ENCODE measurements at regions not wholly inside any gene's neighbourhood (a gene's known extent, or its start where the extent isn't known, plus 50 kb on each side); places are given as distances from the start of the nearest gene placed in this dataset.

- ATAC-seq (replicated peaks), result no peak
- H3K9me3 Mint-ChIP-seq, result peaks cover 12 to 15% of the 10 kb centered on the region in 2 donors
- DNase-seq, result no peak
- H3K36me3 Mint-ChIP-seq (ENCODE audit: insufficient read depth), result no peaks in the 10 kb centered on the region
- H3K4me1 Mint-ChIP-seq (ENCODE audit: low read depth in 2 of 2), result no peaks in the 10 kb centered on the region
- no peak overlapping the region for H3K4me3 Mint-ChIP-seq
- no peaks in the 10 kb centered on the region for H3K27me3 Mint-ChIP-seq
- H3K27ac Mint-ChIP-seq, result no peak overlapping the region
Measured at GRCh38 chr2:59572227-59572626, 981.2 kb downstream of the BCL11A start.

DNA sequence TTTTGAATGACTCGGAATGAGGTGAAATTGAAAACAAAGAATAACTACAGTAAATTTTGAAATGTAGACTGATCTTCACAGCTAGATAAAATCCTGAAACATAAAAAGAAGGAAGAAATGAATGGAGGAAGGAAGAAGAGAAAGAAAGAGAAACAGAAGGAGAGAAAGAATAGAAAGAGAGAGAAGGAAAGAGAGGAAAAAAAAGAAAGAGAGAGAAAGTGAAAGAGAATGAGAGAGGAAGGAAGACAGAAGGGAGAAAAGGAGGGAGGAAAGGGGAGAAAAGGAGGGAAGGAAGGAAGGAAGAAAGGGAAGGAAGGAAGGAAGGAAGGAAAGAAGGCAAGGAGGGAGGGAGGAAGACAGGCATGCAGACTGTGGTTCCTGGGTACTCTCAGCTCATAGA, 982.6 kb downstream of the BCL11A start:
- no peak for DNase-seq
- no peak overlapping the region for H3K27ac Mint-ChIP-seq
- H3K4me1 Mint-ChIP-seq (ENCODE audit: low read depth in 2 of 2), result no peaks in the 10 kb centered on the region
- H3K27me3 Mint-ChIP-seq, result no peaks in the 10 kb centered on the region
- H3K36me3 Mint-ChIP-seq (ENCODE audit: insufficient read depth), result no peaks in the 10 kb centered on the region
- H3K4me3 Mint-ChIP-seq, result no peak overlapping the region
- peaks cover 8 to 15% of the 10 kb centered on the region in 2 donors for H3K9me3 Mint-ChIP-seq
- ATAC-seq (replicated peaks), result no peak

DNA sequence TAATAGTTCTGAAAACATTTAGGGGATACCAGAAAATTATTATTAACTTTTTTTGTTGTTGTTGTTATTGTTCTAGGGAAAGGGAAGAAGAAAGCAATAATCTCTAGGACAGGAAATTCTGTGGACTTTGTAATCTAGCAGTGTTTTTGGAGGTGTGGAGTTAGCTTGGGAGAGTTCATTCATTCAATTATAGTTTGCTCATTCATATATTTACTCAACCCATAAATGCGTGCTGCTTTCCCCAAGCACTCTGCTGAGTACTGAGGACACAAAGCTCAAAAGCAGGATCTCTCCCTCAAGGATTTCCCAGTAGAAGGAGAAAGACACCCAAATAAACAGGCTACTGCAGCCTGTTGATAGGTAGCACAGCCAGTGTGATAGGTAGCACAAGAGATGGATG, 984.3 kb downstream of the BCL11A start:
- Mint-ChIP-seq H3K27ac (no peak overlapping the region), H3K36me3 (ENCODE audit: insufficient read depth) (no peaks in the 10 kb centered on the region), H3K4me3 (no peak overlapping the region), H3K4me1 (ENCODE audit: low read depth in 2 of 2) (no peaks in the 10 kb centered on the region), H3K9me3 (peaks cover 6 to 7% of the 10 kb centered on the region in 2 donors), H3K27me3 (no peaks in the 10 kb centered on the region)
- DNase-seq (no peak), ATAC-seq (replicated peaks) (no peak)

GRCh38 chr2:59568461-59568860, 985.0 kb downstream of the BCL11A start:
- H3K27ac Mint-ChIP-seq, result no peak overlapping the region
- H3K36me3 Mint-ChIP-seq (ENCODE audit: insufficient read depth), result no peaks in the 10 kb centered on the region
- H3K4me1 Mint-ChIP-seq (ENCODE audit: low read depth in 2 of 2), result no peaks in the 10 kb centered on the region
- ATAC-seq (replicated peaks) (no peak), DNase-seq (no peak)
- H3K4me3 Mint-ChIP-seq, result no peak overlapping the region
- H3K9me3 Mint-ChIP-seq, result peaks cover 6 to 7% of the 10 kb centered on the region in 2 donors
- H3K27me3 Mint-ChIP-seq, result no peaks in the 10 kb centered on the region

- DNase-seq (no peak), ATAC-seq (replicated peaks) (no peak)
- no peaks in the 10 kb centered on the region for H3K36me3 Mint-ChIP-seq (ENCODE audit: insufficient read depth)
- H3K4me3 Mint-ChIP-seq, result no peak overlapping the region
- H3K27me3 Mint-ChIP-seq, result no peaks in the 10 kb centered on the region
- no peaks in the 10 kb centered on the region for H3K4me1 Mint-ChIP-seq (ENCODE audit: low read depth in 2 of 2)
- peaks cover 6 to 7% of the 10 kb centered on the region in 2 donors for H3K9me3 Mint-ChIP-seq
- H3K27ac Mint-ChIP-seq, result no peak overlapping the region
Measured at GRCh38 chr2:59567151-59567550, 986.3 kb downstream of the BCL11A start.

DNA sequence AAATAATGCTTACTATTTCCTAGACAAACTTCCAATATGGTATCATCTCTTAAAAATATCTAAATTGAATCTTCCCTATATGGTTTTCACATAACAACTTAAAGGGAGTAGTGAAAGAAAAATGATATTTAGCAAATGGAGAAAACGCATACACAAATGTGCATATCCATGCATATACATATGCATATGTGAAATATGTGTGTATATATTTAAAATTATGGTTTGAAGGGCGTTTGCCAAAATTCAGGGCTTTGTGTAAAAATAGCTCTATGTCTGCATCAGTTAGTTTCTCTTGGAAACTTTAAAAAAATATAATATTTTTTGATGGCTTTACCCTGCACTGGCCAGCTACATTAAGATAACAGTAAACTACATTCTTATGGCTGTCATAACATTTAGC, 986.7 kb downstream of the BCL11A start:
- ATAC-seq (replicated peaks) (no peak), DNase-seq (no peak)
- Mint-ChIP-seq H3K27me3 (no peaks in the 10 kb centered on the region), H3K27ac (no peak overlapping the region), H3K36me3 (ENCODE audit: insufficient read depth) (no peaks in the 10 kb centered on the region), H3K4me1 (ENCODE audit: low read depth in 2 of 2) (no peaks in the 10 kb centered on the region), H3K9me3 (peaks cover 6 to 7% of the 10 kb centered on the region in 2 donors), H3K4me3 (no peak overlapping the region)

DNA sequence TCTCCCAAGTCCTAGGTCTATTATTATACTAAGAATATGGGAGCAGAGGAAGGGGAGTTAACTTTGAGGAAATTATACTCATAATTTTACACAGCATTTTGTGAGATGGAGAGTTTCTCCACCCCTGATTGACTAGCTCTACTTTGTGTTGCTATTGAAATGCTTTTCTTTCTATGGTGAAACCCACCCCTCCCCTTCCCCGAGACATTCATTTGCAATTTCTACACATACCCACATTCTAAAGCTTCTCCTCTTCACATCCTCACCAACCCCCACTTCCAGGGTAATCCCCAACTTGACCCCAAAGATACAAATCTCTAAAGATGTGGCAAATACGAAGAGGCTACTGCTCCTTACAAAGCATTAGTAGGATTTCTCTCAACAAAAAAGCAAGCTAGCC, 992.2 kb downstream of the BCL11A start:
- Mint-ChIP-seq H3K36me3 (ENCODE audit: insufficient read depth) (no peaks in the 10 kb centered on the region), H3K9me3 (peaks cover 3 to 8% of the 10 kb centered on the region in 2 donors), H3K4me3 (no peak overlapping the region), H3K27ac (no peak overlapping the region), H3K27me3 (no peaks in the 10 kb centered on the region), H3K4me1 (ENCODE audit: low read depth in 2 of 2) (no peaks in the 10 kb centered on the region)
- no peak for DNase-seq
- ATAC-seq (replicated peaks), result no peak

DNA sequence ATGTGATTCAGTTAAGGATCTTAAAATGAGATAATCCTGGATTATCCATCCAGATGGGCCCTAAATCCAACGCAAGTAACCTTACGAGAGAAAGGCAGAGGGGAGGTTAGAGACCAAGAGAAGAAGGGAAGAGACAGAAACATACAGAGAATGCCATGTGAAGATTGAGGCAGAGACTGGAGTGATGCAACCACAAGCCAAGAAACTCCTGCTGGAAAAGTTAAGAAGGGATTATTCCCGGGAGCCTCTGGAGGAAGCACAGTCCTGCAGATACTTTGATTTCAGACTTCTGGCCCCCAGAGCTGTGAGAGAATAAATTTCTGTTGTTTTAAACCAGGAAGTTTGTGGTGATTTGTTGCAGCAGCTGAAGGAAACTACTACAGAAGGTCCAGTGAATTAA, 992.7 kb downstream of the BCL11A start:
- Mint-ChIP-seq H3K36me3 (ENCODE audit: insufficient read depth) (no peaks in the 10 kb centered on the region), H3K9me3 (peaks cover 3 to 8% of the 10 kb centered on the region in 2 donors), H3K27ac (no peak overlapping the region), H3K4me1 (ENCODE audit: low read depth in 2 of 2) (no peaks in the 10 kb centered on the region), H3K27me3 (no peaks in the 10 kb centered on the region), H3K4me3 (no peak overlapping the region)
- no peak for DNase-seq
- ATAC-seq (replicated peaks), result no peak

DNA sequence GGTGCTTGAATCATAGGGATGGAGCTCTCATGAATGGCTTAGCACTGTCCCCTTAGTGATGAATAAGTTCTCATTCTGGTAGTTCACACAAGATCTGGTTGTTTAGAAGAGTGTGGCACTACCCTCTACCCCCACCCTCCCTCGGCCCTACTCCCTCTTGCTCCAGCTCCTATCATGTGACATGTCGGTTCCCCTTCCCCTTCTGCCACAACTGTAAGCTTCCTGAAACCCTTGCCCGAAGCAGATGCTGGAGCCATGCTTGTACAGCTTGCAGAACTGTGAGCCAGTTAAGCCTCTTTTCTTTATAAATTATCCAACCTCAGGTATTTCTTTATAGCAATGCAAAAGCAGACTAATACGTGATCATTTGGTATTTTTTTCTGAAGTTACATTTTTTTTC, 1012.6 kb downstream of the BCL11A start:
- H3K36me3 Mint-ChIP-seq (ENCODE audit: insufficient read depth), result no peaks in the 10 kb centered on the region
- H3K4me1 Mint-ChIP-seq (ENCODE audit: low read depth in 2 of 2), result no peaks in the 10 kb centered on the region
- H3K27me3 Mint-ChIP-seq, result no peaks in the 10 kb centered on the region
- ATAC-seq (replicated peaks) (no peak), DNase-seq (no peak)
- no peak overlapping the region for H3K4me3 Mint-ChIP-seq
- H3K27ac Mint-ChIP-seq, result no peak overlapping the region
- H3K9me3 Mint-ChIP-seq, result peaks cover 5 to 11% of the 10 kb centered on the region in 2 donors

DNA sequence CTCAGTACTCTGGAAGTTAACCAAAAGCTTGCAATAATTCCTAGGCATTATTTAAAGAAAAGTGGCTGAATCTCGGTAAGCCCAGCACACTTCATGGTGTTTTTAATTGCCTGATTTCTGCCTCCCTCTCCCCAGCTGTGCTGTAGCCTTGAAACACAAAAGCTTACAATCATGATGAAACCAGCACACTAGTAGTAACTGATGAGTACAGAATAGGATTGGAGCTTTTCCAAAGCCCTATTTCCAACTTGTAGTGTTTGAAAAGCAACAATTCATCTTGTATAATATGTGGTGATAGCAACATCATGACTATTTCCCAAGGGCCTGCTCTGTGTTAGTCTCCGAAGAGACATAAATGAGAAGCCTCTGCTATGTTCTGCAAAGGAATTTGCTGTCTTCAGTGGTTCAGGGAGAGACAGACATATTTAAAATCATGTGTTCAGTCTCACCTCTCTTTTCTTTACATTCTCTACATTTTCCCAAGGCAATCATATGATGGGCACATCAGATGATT, 1015.0 kb downstream of the BCL11A start:
- H3K4me1 Mint-ChIP-seq (ENCODE audit: low read depth in 2 of 2), result no peaks in the 10 kb centered on the region
- no peaks in the 10 kb centered on the region for H3K27me3 Mint-ChIP-seq
- H3K36me3 Mint-ChIP-seq (ENCODE audit: insufficient read depth), result no peaks in the 10 kb centered on the region
- ATAC-seq (replicated peaks) (no peak), DNase-seq (no peak)
- no peak overlapping the region for H3K27ac Mint-ChIP-seq
- H3K4me3 Mint-ChIP-seq, result no peak overlapping the region
- H3K9me3 Mint-ChIP-seq, result peaks cover 7 to 11% of the 10 kb centered on the region in 2 donors

DNA sequence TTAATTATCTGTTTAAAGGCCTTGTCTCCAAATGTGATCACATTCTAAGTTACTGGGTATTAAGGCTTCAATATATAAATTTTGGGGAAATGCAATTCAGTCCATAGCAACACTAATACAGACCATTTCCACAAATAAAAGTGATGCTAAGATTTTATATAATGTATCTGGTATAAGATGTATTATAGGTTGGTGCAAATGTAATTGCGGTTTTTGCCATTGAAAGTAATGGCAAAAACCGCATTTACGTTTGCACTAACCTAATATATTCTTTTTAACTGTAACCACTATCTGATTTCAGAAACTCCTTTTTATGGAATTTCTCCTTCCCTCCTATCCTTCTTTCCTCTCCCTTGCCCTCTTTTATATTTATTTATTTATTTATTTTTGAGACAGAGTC, 1020.6 kb downstream of the BCL11A start:
- Mint-ChIP-seq H3K27me3 (no peaks in the 10 kb centered on the region), H3K36me3 (ENCODE audit: insufficient read depth) (no peaks in the 10 kb centered on the region), H3K4me1 (ENCODE audit: low read depth in 2 of 2) (no peaks in the 10 kb centered on the region), H3K4me3 (no peak overlapping the region), H3K27ac (no peak overlapping the region), H3K9me3 (peaks cover 2 to 6% of the 10 kb centered on the region in 2 donors)
- no peak for ATAC-seq (replicated peaks)
- no peak for DNase-seq

DNA sequence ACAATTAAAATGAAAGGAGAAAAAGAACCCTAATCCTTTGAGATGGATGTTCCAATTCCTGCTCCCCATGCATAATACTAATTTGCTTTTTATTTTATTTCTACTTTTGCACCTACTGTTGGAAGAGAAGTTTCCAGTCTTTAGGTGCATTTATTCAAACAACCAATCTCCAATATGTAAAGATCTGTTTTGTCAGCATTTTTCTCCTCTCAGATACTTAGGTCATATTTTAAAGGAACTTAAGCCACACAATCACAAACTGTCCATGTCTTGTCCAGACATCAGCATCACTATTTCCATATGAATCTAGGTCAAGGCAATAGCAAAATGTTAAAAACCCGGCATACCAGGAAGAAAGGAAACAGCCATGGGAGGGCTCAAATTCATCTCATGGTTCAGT, 1023.2 kb downstream of the BCL11A start:
- Mint-ChIP-seq H3K4me3 (no peak overlapping the region), H3K36me3 (ENCODE audit: insufficient read depth) (no peaks in the 10 kb centered on the region), H3K9me3 (peaks cover 14% of the 10 kb centered on the region in 2 donors), H3K4me1 (ENCODE audit: low read depth in 2 of 2) (no peaks in the 10 kb centered on the region), H3K27me3 (no peaks in the 10 kb centered on the region), H3K27ac (no peak overlapping the region)
- ATAC-seq (replicated peaks) (no peak), DNase-seq (no peak)

GRCh38 chr2:59529726-59530125, 1023.7 kb downstream of the BCL11A start:
- Mint-ChIP-seq H3K36me3 (ENCODE audit: insufficient read depth) (no peaks in the 10 kb centered on the region), H3K9me3 (peaks cover 14% of the 10 kb centered on the region in 2 donors), H3K27ac (no peak overlapping the region), H3K4me3 (no peak overlapping the region), H3K4me1 (ENCODE audit: low read depth in 2 of 2) (no peaks in the 10 kb centered on the region), H3K27me3 (no peaks in the 10 kb centered on the region)
- DNase-seq (no peak), ATAC-seq (replicated peaks) (no peak)

DNA sequence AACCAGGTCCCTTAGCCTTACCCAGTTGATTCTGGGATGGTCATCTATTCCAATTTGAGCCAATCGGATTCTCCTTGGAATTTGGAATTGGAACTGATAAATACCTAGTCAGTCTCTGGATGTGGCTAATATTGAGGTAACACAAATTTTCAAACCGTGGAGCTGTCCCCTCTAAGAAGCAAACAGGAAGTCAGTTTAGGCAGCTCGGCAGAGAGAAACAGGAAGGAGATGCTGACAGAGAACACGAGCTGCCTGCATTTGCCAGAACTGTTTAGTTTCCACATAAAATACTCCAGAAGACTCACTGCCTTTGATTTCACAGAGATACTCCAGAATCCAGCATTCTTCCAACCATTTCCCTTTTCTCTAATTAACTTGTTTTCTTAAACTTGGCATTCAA, 1024.9 kb downstream of the BCL11A start:
- no peak for ATAC-seq (replicated peaks)

GRCh38 chr2:59502981-59503380, 1050.5 kb downstream of the BCL11A start:
- Mint-ChIP-seq H3K27ac (no peak overlapping the region), H3K27me3 (no peaks in the 10 kb centered on the region), H3K9me3 (peaks cover 8 to 11% of the 10 kb centered on the region in 2 donors), H3K4me1 (ENCODE audit: low read depth in 2 of 2) (no peaks in the 10 kb centered on the region), H3K4me3 (no peak overlapping the region), H3K36me3 (ENCODE audit: insufficient read depth) (no peaks in the 10 kb centered on the region)
- DNase-seq (no peak), ATAC-seq (replicated peaks) (no peak)

More for the DNA sequence above, 1024.9 kb downstream of the BCL11A start:
- Mint-ChIP-seq H3K4me3 (no peak overlapping the region), H3K27ac (no peak overlapping the region), H3K27me3 (no peaks in the 10 kb centered on the region), H3K4me1 (ENCODE audit: low read depth in 2 of 2) (no peaks in the 10 kb centered on the region), H3K9me3 (peaks cover 14 to 15% of the 10 kb centered on the region in 2 donors), H3K36me3 (ENCODE audit: insufficient read depth) (no peaks in the 10 kb centered on the region)
- no peak for DNase-seq
